ENCODE measurements at regions not wholly inside any gene's neighbourhood (a gene's known extent, or its start where the extent isn't known, plus 50 kb on each side); places are given as distances from the start of the nearest gene placed in this dataset.

DNA sequence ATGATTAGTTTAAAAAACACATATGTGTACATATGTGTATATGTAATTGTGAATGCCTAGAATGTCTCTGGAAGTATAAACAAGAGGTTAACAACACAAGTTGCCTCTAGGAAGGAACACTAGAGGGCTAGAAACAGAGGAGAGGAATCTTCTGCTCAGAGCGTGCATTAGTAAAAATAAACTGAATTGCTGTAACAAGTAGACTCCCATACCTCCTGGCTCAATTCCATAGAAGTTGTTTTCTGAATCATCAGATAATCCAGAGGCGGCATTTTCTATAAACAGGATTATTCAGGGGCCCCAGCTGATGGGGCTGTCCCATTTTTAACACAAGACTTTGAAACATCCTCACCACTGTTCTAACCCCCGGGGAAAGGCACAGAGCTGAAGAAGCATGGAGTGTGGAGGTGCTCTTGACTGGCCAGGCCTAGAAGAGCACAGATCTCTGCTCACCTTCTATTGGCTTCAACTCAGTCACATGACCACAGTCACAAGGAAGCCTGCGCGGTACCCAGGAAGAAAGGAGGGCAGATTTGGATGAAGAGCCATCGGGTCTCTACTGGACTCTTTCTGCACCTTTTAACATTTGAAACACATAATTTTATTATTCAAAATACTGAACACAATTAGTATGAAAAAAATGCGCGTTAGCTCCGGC lies 145.7 kb downstream of the TLE3 start:
- H3K9me3 ChIP-seq (ENCODE audit: severe bottlenecking): no peaks in the 10 kb centered on the region
- no peak overlapping the region for H3K27ac ChIP-seq
- no peaks in the 10 kb centered on the region for H3K36me3 ChIP-seq
- no peak for DNase-seq
- no peak overlapping the region for H3K4me3 ChIP-seq (ENCODE audit: low read depth, low read length)
- H3K27me3 ChIP-seq (ENCODE audit: insufficient read depth, low read depth, severe bottlenecking): no peaks in the 10 kb centered on the region
- TF ChIP-seq, protein P1, sequence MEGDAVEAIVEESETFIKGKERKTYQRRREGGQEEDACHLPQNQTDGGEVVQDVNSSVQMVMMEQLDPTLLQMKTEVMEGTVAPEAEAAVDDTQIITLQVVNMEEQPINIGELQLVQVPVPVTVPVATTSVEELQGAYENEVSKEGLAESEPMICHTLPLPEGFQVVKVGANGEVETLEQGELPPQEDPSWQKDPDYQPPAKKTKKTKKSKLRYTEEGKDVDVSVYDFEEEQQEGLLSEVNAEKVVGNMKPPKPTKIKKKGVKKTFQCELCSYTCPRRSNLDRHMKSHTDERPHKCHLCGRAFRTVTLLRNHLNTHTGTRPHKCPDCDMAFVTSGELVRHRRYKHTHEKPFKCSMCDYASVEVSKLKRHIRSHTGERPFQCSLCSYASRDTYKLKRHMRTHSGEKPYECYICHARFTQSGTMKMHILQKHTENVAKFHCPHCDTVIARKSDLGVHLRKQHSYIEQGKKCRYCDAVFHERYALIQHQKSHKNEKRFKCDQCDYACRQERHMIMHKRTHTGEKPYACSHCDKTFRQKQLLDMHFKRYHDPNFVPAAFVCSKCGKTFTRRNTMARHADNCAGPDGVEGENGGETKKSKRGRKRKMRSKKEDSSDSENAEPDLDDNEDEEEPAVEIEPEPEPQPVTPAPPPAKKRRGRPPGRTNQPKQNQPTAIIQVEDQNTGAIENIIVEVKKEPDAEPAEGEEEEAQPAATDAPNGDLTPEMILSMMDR (IDR thresholded peaks at IDR 0.05; ENCODE audit: low read depth, low read length): no peak

DNA sequence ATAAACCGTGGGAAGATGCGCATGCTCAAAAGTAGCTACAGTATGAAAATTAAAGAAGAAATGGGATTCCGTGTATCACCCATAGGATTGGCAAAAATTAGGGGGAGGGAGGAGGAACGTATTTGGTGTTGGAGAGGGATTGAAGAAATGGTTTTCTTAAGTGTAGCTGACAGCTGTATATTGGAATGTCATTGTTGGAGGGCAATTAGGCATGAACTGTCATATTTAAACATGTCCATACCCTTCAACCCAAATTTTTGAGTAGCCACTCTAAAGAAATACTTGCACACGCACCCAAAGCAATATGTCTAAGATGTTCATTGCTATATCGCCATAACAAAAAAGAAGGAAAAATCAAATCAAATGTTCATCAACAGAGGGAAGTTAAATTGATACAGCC lies 144.7 kb downstream of the TLE3 start:
- Histone ChIP-seq H3K27me3 (ENCODE audit: insufficient read depth, low read depth, severe bottlenecking) (no peaks in the 10 kb centered on the region), H3K27ac (no peak overlapping the region), H3K4me3 (ENCODE audit: low read depth, low read length) (no peak overlapping the region), H3K9me3 (ENCODE audit: severe bottlenecking) (no peaks in the 10 kb centered on the region), H3K36me3 (no peaks in the 10 kb centered on the region)
- TF ChIP-seq, protein P1 (IDR thresholded peaks at IDR 0.05; ENCODE audit: low read depth, low read length): no peak
- DNase-seq: no peak

DNA sequence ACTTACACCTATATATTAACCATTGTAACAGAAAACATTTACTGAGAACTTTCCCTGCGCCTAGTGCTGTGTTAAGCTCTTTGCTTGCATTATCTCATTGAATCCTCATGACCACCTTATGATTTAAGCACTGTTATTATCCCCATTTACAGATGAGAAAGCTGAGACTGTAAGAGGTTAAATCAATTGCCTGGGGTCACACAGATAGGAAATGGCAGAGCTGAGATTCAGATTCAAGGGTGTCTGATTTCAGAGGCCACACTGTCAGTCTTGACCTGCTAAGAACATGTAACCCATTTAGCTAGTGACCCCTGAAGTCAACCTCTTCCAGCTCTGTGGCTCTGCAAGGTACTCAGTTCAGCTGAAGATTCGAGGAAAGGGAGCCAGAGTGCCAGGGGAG lies 143.9 kb downstream of the TLE3 start:
- Histone ChIP-seq H3K27me3 (ENCODE audit: insufficient read depth, low read depth, severe bottlenecking) (no peaks in the 10 kb centered on the region), H3K4me3 (ENCODE audit: low read depth, low read length) (no peak overlapping the region), H3K9me3 (ENCODE audit: severe bottlenecking) (no peaks in the 10 kb centered on the region), H3K36me3 (no peaks in the 10 kb centered on the region), H3K27ac (no peak overlapping the region)
- no peak for DNase-seq
- TF ChIP-seq, protein P1 (IDR thresholded peaks at IDR 0.05; ENCODE audit: low read depth, low read length): no peak

DNA sequence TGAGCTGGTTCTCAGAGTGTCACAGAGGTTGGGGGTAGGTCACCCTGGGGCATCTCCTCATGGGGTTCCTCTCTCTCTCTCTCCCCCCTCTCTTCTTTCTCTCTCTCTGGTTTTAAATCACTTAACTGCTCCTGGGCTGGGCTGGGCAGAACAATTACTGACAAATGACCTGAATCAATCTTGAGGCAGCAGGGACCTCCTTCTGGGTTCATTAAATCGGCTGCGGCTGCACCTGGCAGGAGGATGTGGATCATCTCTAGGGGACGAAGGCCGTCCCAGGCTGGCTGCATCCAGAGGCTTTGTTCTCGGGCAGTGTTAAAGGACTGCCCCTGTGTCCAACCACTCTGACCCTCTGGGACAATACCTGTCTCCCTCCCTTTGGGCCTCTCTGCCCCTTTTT lies 143.1 kb downstream of the TLE3 start:
- Histone ChIP-seq H3K4me3 (ENCODE audit: low read depth, low read length) (no peak overlapping the region), H3K27ac (no peak overlapping the region), H3K36me3 (no peaks in the 10 kb centered on the region), H3K27me3 (ENCODE audit: insufficient read depth, low read depth, severe bottlenecking) (no peaks in the 10 kb centered on the region), H3K9me3 (ENCODE audit: severe bottlenecking) (no peaks in the 10 kb centered on the region)
- peak; percentile 53 for DNase-seq
- TF ChIP-seq, protein P1 (IDR thresholded peaks at IDR 0.05; ENCODE audit: low read depth, low read length): no peak

DNA sequence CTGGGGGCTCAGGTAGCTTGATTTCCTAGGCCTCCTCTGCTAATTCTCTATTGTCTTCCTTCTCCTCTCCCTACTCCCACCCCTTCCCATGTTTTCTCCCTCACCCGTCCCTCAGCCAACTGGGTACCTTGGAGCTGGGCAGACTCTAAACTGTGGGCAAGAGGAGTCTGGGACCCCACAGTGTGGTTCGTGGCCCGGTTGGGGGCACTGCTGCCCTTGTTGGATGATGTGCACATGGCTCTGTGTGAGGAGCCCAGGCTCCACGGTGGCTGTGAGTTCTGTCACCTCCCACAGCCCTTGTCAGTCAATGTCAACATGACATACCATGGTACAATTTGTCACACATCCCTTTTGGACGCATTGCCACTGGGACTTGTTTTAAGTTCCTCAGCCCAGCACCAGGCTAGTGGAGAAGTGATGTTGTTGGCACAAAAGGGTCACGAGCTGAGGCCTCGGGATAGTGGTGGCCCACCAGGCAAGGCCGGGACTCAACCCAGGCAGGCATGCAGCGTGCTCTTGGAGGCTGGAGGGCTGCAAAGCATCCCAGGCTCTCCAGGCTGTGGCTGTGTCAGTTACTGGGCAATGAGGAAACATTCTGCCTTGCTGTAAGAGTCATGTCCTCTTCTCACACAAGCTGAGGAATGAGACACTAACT lies 142.3 kb downstream of the TLE3 start:
- H3K36me3 ChIP-seq: no peaks in the 10 kb centered on the region
- H3K27me3 ChIP-seq (ENCODE audit: insufficient read depth, low read depth, severe bottlenecking): no peaks in the 10 kb centered on the region
- no peaks in the 10 kb centered on the region for H3K9me3 ChIP-seq (ENCODE audit: severe bottlenecking)
- TF ChIP-seq, protein P1 (IDR thresholded peaks at IDR 0.05; ENCODE audit: low read depth, low read length): no peak
- no peak for DNase-seq
- no peak overlapping the region for H3K4me3 ChIP-seq (ENCODE audit: low read depth, low read length)
- H3K27ac ChIP-seq: no peak overlapping the region

All from WERI-Rb-1 (cell line).